ENCODE measurements at regions not wholly inside any gene's neighbourhood (a gene's known extent, or its start where the extent isn't known, plus 50 kb on each side); places are given as distances from the start of the nearest gene placed in this dataset.
"Not testable (repeated sequence)": the region's sequence is repeated elsewhere in the genome, so short reads cannot be mapped to it uniquely, and the experiment has no call there.

GRCh38 chr13:87536899-87537298, 134.3 kb upstream of the SLITRK5 start:
- no peak for DNase-seq (ENCODE audit: low read depth, low spot score)

DNA sequence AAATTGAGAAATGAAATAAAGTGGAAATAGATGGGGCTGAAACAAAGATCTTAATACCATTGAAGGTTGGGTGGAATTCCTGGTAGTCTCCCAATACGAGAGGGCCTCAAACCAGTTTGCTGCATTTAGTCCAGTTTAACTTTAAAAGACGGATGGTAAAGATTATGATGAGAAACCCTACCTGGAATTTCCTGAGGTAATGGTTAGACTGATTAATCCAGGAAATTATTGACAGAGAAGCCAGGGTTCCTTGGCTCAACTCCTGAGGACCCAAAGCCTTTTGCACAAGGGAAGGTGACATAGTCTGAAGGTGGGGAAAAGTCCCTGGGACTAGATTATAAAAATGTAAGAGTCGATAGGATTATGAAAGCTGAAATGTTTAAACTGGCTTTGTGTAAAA, 133.2 kb upstream of the SLITRK5 start:
- DNase-seq (ENCODE audit: low read depth, low spot score): no peak

- DNase-seq (ENCODE audit: low read depth, low spot score): no peak
These were observed 132.7 kb upstream of the SLITRK5 start for GRCh38 chr13:87538366-87539052.

DNA sequence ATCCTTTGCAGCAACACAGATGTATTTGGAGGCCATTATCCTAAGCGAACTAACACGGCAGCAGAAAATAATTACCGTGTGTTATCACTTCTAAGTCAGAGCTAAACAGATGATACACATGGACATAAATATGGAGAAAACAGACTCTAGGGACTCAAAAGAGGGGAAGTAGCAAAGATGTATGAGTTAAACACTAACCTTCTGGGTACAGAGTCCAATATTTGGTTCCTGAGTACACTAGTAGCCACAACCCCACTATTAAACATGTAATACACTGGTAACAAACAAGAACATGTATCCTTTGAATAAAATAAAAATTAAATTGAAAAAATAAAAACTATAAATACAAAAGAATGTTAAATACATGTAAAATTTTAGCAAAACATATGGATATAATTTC, 118.0 kb upstream of the SLITRK5 start:
- DNase-seq (ENCODE audit: low read depth, low spot score): no peak

- DNase-seq (ENCODE audit: low read depth, low spot score): no peak
These were observed 117.1 kb upstream of the SLITRK5 start for GRCh38 chr13:87554045-87554444.

GRCh38 chr13:87557788-87558187, 113.4 kb upstream of the SLITRK5 start:
- no peak for DNase-seq (ENCODE audit: low read depth, low spot score)

DNA sequence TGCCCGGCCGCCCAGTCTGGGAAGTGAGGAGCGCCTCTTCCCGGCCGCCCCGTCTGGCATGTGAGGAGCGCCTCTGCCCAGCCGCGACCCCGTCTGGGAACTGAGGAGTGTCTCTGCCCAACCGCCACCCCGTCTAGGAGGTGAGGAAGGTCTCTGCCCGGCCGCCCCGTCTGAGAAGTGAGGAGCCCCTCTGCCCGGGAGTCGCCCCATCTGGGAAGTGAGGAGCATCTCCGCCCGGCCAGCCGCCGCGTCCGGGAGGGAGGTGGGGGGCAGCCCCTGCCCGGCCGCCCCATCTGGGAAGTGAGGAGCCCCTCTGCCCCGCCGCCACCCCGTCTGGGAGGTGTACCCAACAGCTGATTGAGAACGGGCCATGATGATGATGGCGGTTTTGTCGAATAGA, 109.6 kb upstream of the SLITRK5 start:
- DNase-seq (ENCODE audit: low read depth, low spot score): not testable (repeated sequence)

DNA sequence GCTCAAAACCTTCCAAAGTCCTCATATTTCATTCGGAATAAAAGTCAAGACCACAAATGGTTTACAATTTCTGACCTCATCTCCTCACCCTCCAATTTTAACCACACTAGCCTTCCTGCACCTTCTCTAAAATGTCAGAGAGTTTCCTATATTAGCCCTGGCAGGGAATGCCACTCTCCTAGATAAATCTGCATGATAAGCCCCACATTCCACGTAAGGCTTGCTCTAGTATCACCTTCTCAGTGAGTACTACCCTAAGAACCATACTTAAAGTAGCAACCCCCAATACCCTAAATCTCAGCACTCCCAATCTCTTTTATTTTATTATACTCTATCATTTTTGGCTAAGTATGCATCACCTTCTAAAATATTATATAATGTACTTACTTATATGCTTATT, 100.5 kb upstream of the SLITRK5 start:
- no peak for DNase-seq (ENCODE audit: low read depth, low spot score)

- no peak for DNase-seq (ENCODE audit: low read depth, low spot score)
These were observed 88.8 kb upstream of the SLITRK5 start for GRCh38 chr13:87582399-87582798.

DNA sequence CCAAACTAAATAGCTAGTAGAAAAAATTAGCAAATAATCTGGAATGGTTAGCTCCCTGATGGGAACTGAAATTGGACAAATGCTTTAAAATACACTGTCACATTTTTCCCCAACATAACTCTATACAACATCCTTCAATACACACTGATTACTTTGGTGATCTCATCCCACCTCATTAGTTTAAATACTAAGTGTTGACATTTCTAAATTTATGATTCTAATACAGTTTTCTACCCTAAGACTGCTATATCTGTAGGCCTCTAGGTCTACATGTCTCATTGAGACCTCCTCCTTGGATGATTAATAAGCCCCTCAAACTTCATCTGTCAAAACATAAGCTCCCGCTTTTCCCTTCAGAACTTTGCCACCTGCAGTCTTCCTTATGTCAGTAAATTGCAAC, 80.7 kb upstream of the SLITRK5 start:
- DNase-seq (ENCODE audit: low read depth, low spot score): no peak

DNA sequence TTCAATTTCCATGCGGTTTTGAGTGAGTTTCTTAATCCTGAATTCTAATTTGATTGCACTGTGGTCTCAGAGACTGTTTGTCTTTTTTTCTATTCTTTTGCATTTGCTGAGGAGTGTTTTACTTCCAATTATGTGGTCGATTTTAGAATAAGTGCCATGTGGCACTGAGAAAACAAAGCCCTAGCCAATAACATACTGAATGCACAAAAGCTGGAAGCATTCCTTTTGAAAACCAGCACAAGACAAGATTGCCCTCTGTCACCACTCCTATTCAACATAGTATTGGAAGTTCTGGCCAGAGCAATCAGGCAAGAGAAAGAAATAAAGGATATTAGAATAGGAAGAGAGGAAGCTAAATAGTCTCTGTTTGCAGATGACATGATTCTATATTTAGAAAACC, 66.7 kb upstream of the SLITRK5 start:
- not testable (repeated sequence) for DNase-seq (ENCODE audit: low read depth, low spot score)

DNA sequence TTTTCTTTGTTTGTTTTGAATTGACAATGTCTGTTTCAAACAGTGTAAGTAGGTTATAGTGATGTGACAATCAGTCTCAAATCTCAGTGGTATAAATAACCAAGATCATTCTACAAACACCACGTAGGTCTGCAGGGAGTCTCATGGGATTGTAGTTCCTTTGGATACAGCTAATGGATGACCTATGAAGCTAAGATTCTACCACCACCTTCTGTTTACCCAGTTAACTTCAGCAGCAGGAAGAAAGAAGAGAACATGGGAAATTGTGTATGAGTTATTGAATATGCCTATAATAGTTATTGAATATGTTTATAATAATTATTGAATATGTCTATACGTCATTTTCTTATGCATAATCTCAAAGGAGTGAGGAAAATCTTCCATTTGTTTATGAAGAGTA, 63.9 kb upstream of the SLITRK5 start:
- DNase-seq (ENCODE audit: low read depth, low spot score): no peak

DNA sequence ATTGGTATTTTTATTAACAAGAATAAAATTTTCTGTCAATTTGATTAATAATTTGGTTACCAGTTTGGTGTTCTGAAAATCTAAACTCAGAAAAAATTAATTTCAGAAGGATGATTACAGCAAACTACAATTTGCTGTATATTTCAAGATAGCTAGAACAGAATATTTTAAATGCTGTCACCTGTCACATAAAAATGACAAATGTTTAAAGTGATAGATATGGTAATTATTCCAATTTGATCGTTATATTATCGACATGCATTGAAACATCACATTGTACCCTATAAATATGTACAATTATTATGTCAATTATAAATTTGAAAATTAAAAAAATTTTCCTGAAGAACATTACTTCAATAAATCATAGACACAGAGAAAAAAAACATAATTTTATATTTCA, 56.9 kb upstream of the SLITRK5 start:
- DNase-seq (ENCODE audit: low read depth, low spot score): no peak
